Activated T-helper 2 cell treated with anti-CD3 and anti-CD28 coated beads, Interferon-gamma antibody, Interleukin-2, Interleukin-4, amounts not matched to agents 10 μg/mL and 5 μg/mL and 100 μg/mL, durations not matched to agents 14 hours and 24 hours and 36 hours (primary cell): ENCODE measurements at regions not wholly inside any gene's neighbourhood (a gene's known extent, or its start where the extent isn't known, plus 50 kb on each side); places are given as distances from the start of the nearest gene placed in this dataset.

Source experiments
- DNase-seq: peaks from one replicate; pipeline ENCODE4 v3.0.0; 2021; ENCODE audit warnings: low spot score
- H3K27ac Mint-ChIP-seq: one replicate; pipeline ENCODE4 v1.8.0; 2021; ENCODE audit warnings: mixed read lengths
- H3K27me3 Mint-ChIP-seq: one replicate; pipeline ENCODE4 v1.8.0; 2021; ENCODE audit warnings: low read depth, mixed read lengths
- H3K36me3 Mint-ChIP-seq: one replicate; pipeline ENCODE4 v1.8.0; 2021; ENCODE audit warnings: low read depth, mixed read lengths
- H3K4me1 Mint-ChIP-seq: one replicate; pipeline ENCODE4 v1.8.0; 2021; ENCODE audit warnings: low read depth, mixed read lengths
- H3K4me3 Mint-ChIP-seq: one replicate; pipeline ENCODE4 v1.8.0; 2021; ENCODE audit warnings: low read depth, mild to moderate bottlenecking, moderate library complexity, mixed read lengths
- H3K9me3 Mint-ChIP-seq: one replicate; pipeline ENCODE4 v1.8.0; 2021; ENCODE audit warnings: mixed read lengths
- intact Hi-C: fragments of 100-400 bp; cut with micrococcal nuclease; formaldehyde crosslinking; loops from one replicate; pipeline ENCODE4 v1.15.1; 2023

- H3K4me3 Mint-ChIP-seq = peak overlapping the region; percentile 73
- H3K27ac Mint-ChIP-seq = no peak overlapping the region
- no peaks in the 10 kb centered on the region for H3K36me3 Mint-ChIP-seq
- intact Hi-C loops = loop anchor here (2.0 to 10.0 kb wide), 4 partner anchors 312 to 431 kb away; partner anchors contain the start of gene RPS23
- H3K27me3 Mint-ChIP-seq = no peaks in the 10 kb centered on the region
- no peak for DNase-seq
- peaks cover 41% of the 10 kb centered on the region for H3K4me1 Mint-ChIP-seq
- H3K9me3 Mint-ChIP-seq = no peaks in the 10 kb centered on the region
Observed at GRCh38 chr5:81853030-81853357, 102.1 kb upstream of the SSBP2 start.

- peaks cover 41% of the 10 kb centered on the region for H3K4me1 Mint-ChIP-seq
Observed at GRCh38 chr5:81852291-81853029, 101.6 kb upstream of the SSBP2 start.

GRCh38 chr5:81851481-81852178 is 100.7 kb upstream of the SSBP2 start:
- Mint-ChIP-seq H3K27me3 (no peaks in the 10 kb centered on the region), H3K36me3 (no peaks in the 10 kb centered on the region), H3K9me3 (no peaks in the 10 kb centered on the region), H3K4me3 (peak overlapping the region; percentile 85), H3K27ac (peak overlapping the region; percentile 94), H3K4me1 (peaks cover 38% of the 10 kb centered on the region)
- DNase-seq = peak; percentile 88
- intact Hi-C loops = loop anchor here (1.0 to 10.0 kb wide), 7 partner anchors 100 to 429 kb away; partner anchors contain the start of genes ATG10, RPS23 and SSBP2

More at GRCh38 chr5:81852291-81853029, 101.6 kb upstream of the SSBP2 start:
- Mint-ChIP-seq H3K36me3 (no peaks in the 10 kb centered on the region), H3K27me3 (no peaks in the 10 kb centered on the region), H3K27ac (peak overlapping the region; percentile 69), H3K4me3 (peak overlapping the region; percentile 73), H3K9me3 (no peaks in the 10 kb centered on the region)
- intact Hi-C loops = loop anchor here (2.0 to 10.0 kb wide), 4 partner anchors 312 to 430 kb away; partner anchors contain the start of gene RPS23
- DNase-seq = no peak

- no peaks in the 10 kb centered on the region for H3K27me3 Mint-ChIP-seq
- peak overlapping the region; percentile 85 for H3K4me3 Mint-ChIP-seq
- H3K4me1 Mint-ChIP-seq = peaks cover 38% of the 10 kb centered on the region
- H3K36me3 Mint-ChIP-seq = no peaks in the 10 kb centered on the region
- no peaks in the 10 kb centered on the region for H3K9me3 Mint-ChIP-seq
- no peak for DNase-seq
- intact Hi-C loops = loop anchor here (1.0 to 10.0 kb wide), 6 partner anchors 99 to 428 kb away; partner anchors contain the start of genes ATG10 and SSBP2
- peak overlapping the region; percentile 94 for H3K27ac Mint-ChIP-seq
Observed at GRCh38 chr5:81850501-81851357, 99.8 kb upstream of the SSBP2 start.

DNA sequence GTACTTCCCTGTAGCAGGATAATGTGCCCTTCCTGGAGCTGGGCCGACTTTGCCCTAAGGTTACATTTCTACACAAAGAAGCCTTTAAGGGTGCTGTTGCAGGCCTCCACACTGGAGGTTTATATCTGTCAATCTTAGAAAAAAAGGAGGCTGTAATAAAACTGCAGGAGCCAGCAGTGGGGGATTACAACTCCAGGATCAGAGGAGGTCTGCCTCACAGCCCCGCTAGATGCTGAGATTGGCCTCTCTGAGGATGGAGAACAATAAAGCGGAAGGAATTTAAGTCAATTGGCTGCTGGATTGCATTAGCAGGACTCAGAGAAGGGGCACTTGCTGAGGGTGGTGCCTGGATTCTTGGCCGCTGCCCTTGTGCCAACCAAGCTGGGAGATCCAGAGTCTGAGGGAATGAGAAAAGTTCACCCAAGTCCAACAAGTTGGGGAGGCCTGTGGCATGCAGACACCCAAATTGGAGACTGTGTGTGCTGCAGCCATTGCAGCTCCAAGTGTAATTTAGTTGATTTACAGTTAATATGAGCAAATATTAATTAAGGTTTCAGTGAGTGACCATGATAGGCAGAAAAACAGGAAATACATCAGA is 99.0 kb upstream of the SSBP2 start:
- peaks cover 36% of the 10 kb centered on the region for H3K4me1 Mint-ChIP-seq
- intact Hi-C loops = loop anchor here (5.0 to 10.0 kb wide), 3 partner anchors 315 to 428 kb away; no protein-coding TSS in a partner anchor

GRCh38 chr5:81848362-81848880 is 97.5 kb upstream of the SSBP2 start:
- no peak overlapping the region for H3K27ac Mint-ChIP-seq
- H3K9me3 Mint-ChIP-seq = no peaks in the 10 kb centered on the region
- H3K4me3 Mint-ChIP-seq = no peak overlapping the region
- H3K4me1 Mint-ChIP-seq = peaks cover 30% of the 10 kb centered on the region
- H3K36me3 Mint-ChIP-seq = no peaks in the 10 kb centered on the region
- H3K27me3 Mint-ChIP-seq = no peaks in the 10 kb centered on the region
- intact Hi-C loops = no loop called here
- no peak for DNase-seq

More for the DNA sequence above, 99.0 kb upstream of the SSBP2 start:
- peak overlapping the region; percentile 19 for H3K4me3 Mint-ChIP-seq
- H3K36me3 Mint-ChIP-seq = no peaks in the 10 kb centered on the region
- DNase-seq = no peak
- no peak overlapping the region for H3K27ac Mint-ChIP-seq
- H3K9me3 Mint-ChIP-seq = no peaks in the 10 kb centered on the region
- no peaks in the 10 kb centered on the region for H3K27me3 Mint-ChIP-seq

DNA sequence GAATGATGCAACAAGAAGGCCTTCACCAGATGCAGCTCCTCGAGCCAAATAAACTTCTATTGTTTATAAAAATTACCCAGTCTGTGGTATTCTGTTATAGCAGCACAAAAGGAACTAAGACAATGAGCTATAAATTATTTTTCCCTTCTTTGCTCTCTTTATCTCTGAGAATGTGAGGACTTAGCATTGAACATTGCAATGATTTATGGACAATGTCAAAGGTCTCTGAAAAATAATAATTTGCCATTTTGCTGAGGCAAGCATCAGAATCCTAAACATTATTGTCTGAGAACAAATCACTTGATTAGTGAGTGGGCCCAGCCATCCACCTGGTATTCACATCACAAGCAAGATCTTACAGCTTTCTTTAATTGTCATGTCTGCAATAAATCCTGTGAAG is 95.4 kb upstream of the SSBP2 start:
- Mint-ChIP-seq H3K36me3 (no peaks in the 10 kb centered on the region), H3K4me3 (no peak overlapping the region)

GRCh38 chr5:81843845-81844244 is 92.9 kb upstream of the SSBP2 start:
- Mint-ChIP-seq H3K4me3 (no peak overlapping the region), H3K27ac (no peak overlapping the region), H3K27me3 (no peaks in the 10 kb centered on the region), H3K36me3 (no peaks in the 10 kb centered on the region), H3K9me3 (no peaks in the 10 kb centered on the region), H3K4me1 (peaks cover 4% of the 10 kb centered on the region)
- intact Hi-C loops = no loop called here
- no peak for DNase-seq

More for the DNA sequence above, 95.4 kb upstream of the SSBP2 start:
- Mint-ChIP-seq H3K27me3 (no peaks in the 10 kb centered on the region), H3K27ac (no peak overlapping the region), H3K4me1 (peaks cover 19% of the 10 kb centered on the region), H3K9me3 (no peaks in the 10 kb centered on the region)
- no peak for DNase-seq
- intact Hi-C loops = no loop called here

GRCh38 chr5:81842795-81843398 is 92.0 kb upstream of the SSBP2 start:
- intact Hi-C loops = no loop called here
- no peak for DNase-seq
- Mint-ChIP-seq H3K36me3 (no peaks in the 10 kb centered on the region), H3K4me1 (peaks cover 9% of the 10 kb centered on the region), H3K27ac (no peak overlapping the region), H3K27me3 (no peaks in the 10 kb centered on the region), H3K9me3 (no peaks in the 10 kb centered on the region), H3K4me3 (no peak overlapping the region)

- intact Hi-C loops = loop anchor here (5.0 kb wide), 1 partner anchor 332 kb away; no protein-coding TSS in a partner anchor
- H3K36me3 Mint-ChIP-seq = no peaks in the 10 kb centered on the region
- H3K4me3 Mint-ChIP-seq = no peak overlapping the region
- DNase-seq = no peak
- H3K4me1 Mint-ChIP-seq = peaks cover 9% of the 10 kb centered on the region
- no peaks in the 10 kb centered on the region for H3K9me3 Mint-ChIP-seq
- H3K27ac Mint-ChIP-seq = no peak overlapping the region
- H3K27me3 Mint-ChIP-seq = peaks cover 7% of the 10 kb centered on the region
Observed at GRCh38 chr5:81839034-81839433, 88.1 kb upstream of the SSBP2 start.

DNA sequence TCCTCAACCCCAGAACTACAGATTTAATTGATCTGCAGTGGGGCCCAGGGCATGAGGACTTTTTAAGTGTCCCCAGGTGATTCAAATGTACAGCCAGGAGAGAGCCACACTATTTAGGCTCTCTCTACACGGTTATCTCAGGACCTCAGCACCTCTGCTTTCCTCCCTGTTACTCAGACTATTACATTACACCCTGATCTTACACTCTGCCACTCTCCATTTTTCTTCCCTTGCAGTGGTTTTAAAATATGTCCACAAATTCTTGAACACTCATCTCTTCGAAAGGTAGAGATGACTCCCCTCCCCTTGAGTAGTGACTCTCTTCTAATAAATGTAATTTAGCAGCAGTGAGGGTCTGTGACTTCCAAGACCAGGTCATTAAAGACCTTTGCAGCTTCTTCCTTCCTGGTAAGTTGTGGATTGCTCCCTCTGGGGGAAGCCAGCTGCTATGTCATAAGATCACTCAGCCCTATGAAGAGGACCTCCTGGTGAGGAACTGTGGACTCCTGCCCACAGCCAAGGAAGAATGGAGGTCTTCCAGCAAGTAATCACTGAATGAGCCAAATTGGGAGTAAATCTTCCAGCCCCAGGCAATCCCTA is 87.5 kb upstream of the SSBP2 start:
- H3K27ac Mint-ChIP-seq = no peak overlapping the region
- intact Hi-C loops = loop anchor here (5.0 kb wide), 1 partner anchor 331 kb away; no protein-coding TSS in a partner anchor
- H3K9me3 Mint-ChIP-seq = no peaks in the 10 kb centered on the region
- H3K4me1 Mint-ChIP-seq = peaks cover 9% of the 10 kb centered on the region
- no peak overlapping the region for H3K4me3 Mint-ChIP-seq
- peaks cover 12% of the 10 kb centered on the region for H3K27me3 Mint-ChIP-seq
- no peaks in the 10 kb centered on the region for H3K36me3 Mint-ChIP-seq
- DNase-seq = no peak
